ENCODE measurements at regions not wholly inside any gene's neighbourhood (a gene's known extent, or its start where the extent isn't known, plus 50 kb on each side); places are given as distances from the start of the nearest gene placed in this dataset.

- no peak for TF ChIP-seq CTCF (IDR thresholded peaks at IDR 0.05)
- no peak for TF ChIP-seq EP300 (IDR thresholded peaks at IDR 0.05)
Observed at GRCh38 chr12:30100741-30101140, 317.0 kb upstream of the TMTC1 start.

Data from suprapubic skin (tissue), 3 donors.